A549 (cell line): ENCODE measurements at regions not wholly inside any gene's neighbourhood (a gene's known extent, or its start where the extent isn't known, plus 50 kb on each side); places are given as distances from the start of the nearest gene placed in this dataset.

Experiments used
- CEBPB ChIP-seq, 2 experiments: fragments of >200 bp in 1 of 2; sonication (Bioruptor Twin) in 1 of 2; formaldehyde crosslinking in 1 of 2; IDR thresholded peaks; 2 replicates each; pipeline ENCODE4 v1.6.1; 2012 to 2016
- CTCF ChIP-seq: fragments of >200 bp; sonication (Bioruptor Twin); formaldehyde crosslinking; IDR thresholded peaks from 3 replicates; pipeline ENCODE4 v1.5.1; 2016
- EP300 ChIP-seq, 2 experiments: fragments of >200 bp; sonication (Bioruptor Twin); formaldehyde crosslinking; IDR thresholded peaks; 2 replicates in 1 of 2; 3 replicates in 1 of 2; pipeline ENCODE4 v1.6.1; 2016 to 2017
- JUN ChIP-seq, 2 experiments: fragments of >200 bp; sonication (Bioruptor Twin); formaldehyde crosslinking; IDR thresholded peaks; 2 replicates in 1 of 2; 3 replicates in 1 of 2; pipeline ENCODE4 v1.6.1; 2016 to 2017
- MYC ChIP-seq: IDR thresholded peaks from 2 replicates; pipeline ENCODE4 v1.6.1; 2012; ENCODE audit warnings: mild to moderate bottlenecking, inconsistent platforms, low read length, improper control_type of control experiment, borderline replicate concordance
- POLR2A ChIP-seq: IDR thresholded peaks from 2 replicates; pipeline ENCODE4 v1.6.1; 2012; ENCODE audit warnings: mild to moderate bottlenecking, low read length
- POLR2AphosphoS2 ChIP-seq: conservative IDR thresholded peaks from 2 replicates; pipeline ENCODE4 v1.6.1; 2012; ENCODE audit warnings: low read length, improper control_type of control experiment, inconsistent platforms
- RARB ChIP-seq: fragments of 250-450 bp; sonication (Bioruptor Pico); IDR thresholded peaks from 2 replicates; pipeline ENCODE4 v1.8.0; 2021; ENCODE audit warnings: mild to moderate bottlenecking, moderate library complexity
- RFX5 ChIP-seq: fragments of 450-650 bp; IDR thresholded peaks from 2 replicates; pipeline ENCODE4 v1.7.1; 2014; ENCODE audit warnings: antibody characterized with exemption, mild to moderate bottlenecking, moderate library complexity
- SMC3 ChIP-seq: fragments of >200 bp; sonication (Bioruptor Twin); formaldehyde crosslinking; IDR thresholded peaks from 3 replicates; pipeline ENCODE4 v1.6.1; 2018; ENCODE audit warnings: inconsistent platforms
- USF2 ChIP-seq: fragments of 450-650 bp; IDR thresholded peaks from 2 replicates; pipeline ENCODE4 v1.6.1; 2014; ENCODE audit warnings: antibody characterized with exemption
- TF ChIP-seq, protein P1 (sequence below): fragments of 200-600 bp; sonication (generic); IDR thresholded peaks from 2 replicates; pipeline ENCODE4 v1.6.1; 2016; ENCODE audit warnings: antibody characterized with exemption, mild to moderate bottlenecking, moderate library complexity

- TF ChIP-seq JUN (IDR thresholded peaks at IDR 0.05) (no peak), POLR2A (no peak), POLR2AphosphoS2 (no peak), SMC3 (no peak), CEBPB (IDR thresholded peaks at IDR 0.05) (no peak), CTCF (no peak), RARB (CRISPR knock-in tag) (no peak), RFX5 (no peak), EP300 (IDR thresholded peaks at IDR 0.05) (no peak), MYC (no peak), USF2 (no peak)
- TF ChIP-seq, protein P1, sequence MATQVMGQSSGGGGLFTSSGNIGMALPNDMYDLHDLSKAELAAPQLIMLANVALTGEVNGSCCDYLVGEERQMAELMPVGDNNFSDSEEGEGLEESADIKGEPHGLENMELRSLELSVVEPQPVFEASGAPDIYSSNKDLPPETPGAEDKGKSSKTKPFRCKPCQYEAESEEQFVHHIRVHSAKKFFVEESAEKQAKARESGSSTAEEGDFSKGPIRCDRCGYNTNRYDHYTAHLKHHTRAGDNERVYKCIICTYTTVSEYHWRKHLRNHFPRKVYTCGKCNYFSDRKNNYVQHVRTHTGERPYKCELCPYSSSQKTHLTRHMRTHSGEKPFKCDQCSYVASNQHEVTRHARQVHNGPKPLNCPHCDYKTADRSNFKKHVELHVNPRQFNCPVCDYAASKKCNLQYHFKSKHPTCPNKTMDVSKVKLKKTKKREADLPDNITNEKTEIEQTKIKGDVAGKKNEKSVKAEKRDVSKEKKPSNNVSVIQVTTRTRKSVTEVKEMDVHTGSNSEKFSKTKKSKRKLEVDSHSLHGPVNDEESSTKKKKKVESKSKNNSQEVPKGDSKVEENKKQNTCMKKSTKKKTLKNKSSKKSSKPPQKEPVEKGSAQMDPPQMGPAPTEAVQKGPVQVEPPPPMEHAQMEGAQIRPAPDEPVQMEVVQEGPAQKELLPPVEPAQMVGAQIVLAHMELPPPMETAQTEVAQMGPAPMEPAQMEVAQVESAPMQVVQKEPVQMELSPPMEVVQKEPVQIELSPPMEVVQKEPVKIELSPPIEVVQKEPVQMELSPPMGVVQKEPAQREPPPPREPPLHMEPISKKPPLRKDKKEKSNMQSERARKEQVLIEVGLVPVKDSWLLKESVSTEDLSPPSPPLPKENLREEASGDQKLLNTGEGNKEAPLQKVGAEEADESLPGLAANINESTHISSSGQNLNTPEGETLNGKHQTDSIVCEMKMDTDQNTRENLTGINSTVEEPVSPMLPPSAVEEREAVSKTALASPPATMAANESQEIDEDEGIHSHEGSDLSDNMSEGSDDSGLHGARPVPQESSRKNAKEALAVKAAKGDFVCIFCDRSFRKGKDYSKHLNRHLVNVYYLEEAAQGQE = no peak
Observed at GRCh38 chr12:97778111-97778510, 315.5 kb downstream of the RMST start.
